ENCODE measurements at regions not wholly inside any gene's neighbourhood (a gene's known extent, or its start where the extent isn't known, plus 50 kb on each side); places are given as distances from the start of the nearest gene placed in this dataset.

- Histone ChIP-seq H3K36me3 (ENCODE audit: insufficient read depth, low read length) (no peaks in the 10 kb centered on the region), H3K4me3 (ENCODE audit: low read depth in 1 of 2, low read length in 2 of 2) (no peak overlapping the region), H3K27me3 (ENCODE audit: control insufficient read depth in 1 of 2, insufficient read depth in 2 of 2, low read length in 2 of 2) (no peaks in the 10 kb centered on the region), H3K27ac (ENCODE audit: low read depth, low read length) (no peak overlapping the region), H3K9ac (ENCODE audit: low read length) (no peak overlapping the region), H3K4me1 (ENCODE audit: insufficient read depth, low read length) (no peaks in the 10 kb centered on the region), H3K9me3 (ENCODE audit: low read length) (no peaks in the 10 kb centered on the region)
These were observed 267.3 kb upstream of the GATB start for GRCh38 chr4:152028131-152028530.

GRCh38 chr4:152024881-152025280 is 264.1 kb upstream of the GATB start:
- H3K27me3 ChIP-seq (ENCODE audit: control insufficient read depth in 1 of 2, insufficient read depth in 2 of 2, low read length in 2 of 2), result no peaks in the 10 kb centered on the region
- H3K4me1 ChIP-seq (ENCODE audit: insufficient read depth, low read length), result no peaks in the 10 kb centered on the region
- H3K9me3 ChIP-seq (ENCODE audit: low read length), result no peaks in the 10 kb centered on the region
- no peak overlapping the region for H3K27ac ChIP-seq (ENCODE audit: low read depth, low read length)
- H3K4me3 ChIP-seq (ENCODE audit: low read depth in 1 of 2, low read length in 2 of 2), result no peak overlapping the region
- H3K36me3 ChIP-seq (ENCODE audit: insufficient read depth, low read length), result no peaks in the 10 kb centered on the region
- H3K9ac ChIP-seq (ENCODE audit: low read length), result no peak overlapping the region

- no peak overlapping the region for H3K9ac ChIP-seq (ENCODE audit: low read length)
- H3K4me1 ChIP-seq (ENCODE audit: insufficient read depth, low read length), result no peaks in the 10 kb centered on the region
- no peaks in the 10 kb centered on the region for H3K36me3 ChIP-seq (ENCODE audit: insufficient read depth, low read length)
- no peak overlapping the region for H3K4me3 ChIP-seq (ENCODE audit: low read depth in 1 of 2, low read length in 2 of 2)
- no peaks in the 10 kb centered on the region for H3K27me3 ChIP-seq (ENCODE audit: control insufficient read depth in 1 of 2, insufficient read depth in 2 of 2, low read length in 2 of 2)
- no peak overlapping the region for H3K27ac ChIP-seq (ENCODE audit: low read depth, low read length)
- no peaks in the 10 kb centered on the region for H3K9me3 ChIP-seq (ENCODE audit: low read length)
These were observed 262.9 kb upstream of the GATB start for GRCh38 chr4:152023674-152024073.

GRCh38 chr4:152022543-152022942 is 261.7 kb upstream of the GATB start:
- Histone ChIP-seq H3K4me1 (ENCODE audit: insufficient read depth, low read length) (no peaks in the 10 kb centered on the region), H3K36me3 (ENCODE audit: insufficient read depth, low read length) (no peaks in the 10 kb centered on the region), H3K27ac (ENCODE audit: low read depth, low read length) (no peak overlapping the region), H3K9ac (ENCODE audit: low read length) (no peak overlapping the region), H3K4me3 (ENCODE audit: low read depth in 1 of 2, low read length in 2 of 2) (peak overlapping the region in 1 of 2 donors; percentile 2), H3K9me3 (ENCODE audit: low read length) (no peaks in the 10 kb centered on the region), H3K27me3 (ENCODE audit: control insufficient read depth in 1 of 2, insufficient read depth in 2 of 2, low read length in 2 of 2) (no peaks in the 10 kb centered on the region)

GRCh38 chr4:152021788-152022438 is 261.1 kb upstream of the GATB start:
- no peaks in the 10 kb centered on the region for H3K4me1 ChIP-seq (ENCODE audit: insufficient read depth, low read length)
- no peak overlapping the region for H3K27ac ChIP-seq (ENCODE audit: low read depth, low read length)
- H3K4me3 ChIP-seq (ENCODE audit: low read depth in 1 of 2, low read length in 2 of 2), result no peak overlapping the region
- H3K9me3 ChIP-seq (ENCODE audit: low read length), result no peaks in the 10 kb centered on the region
- H3K9ac ChIP-seq (ENCODE audit: low read length), result no peak overlapping the region
- no peaks in the 10 kb centered on the region for H3K27me3 ChIP-seq (ENCODE audit: control insufficient read depth in 1 of 2, insufficient read depth in 2 of 2, low read length in 2 of 2)
- H3K36me3 ChIP-seq (ENCODE audit: insufficient read depth, low read length), result no peaks in the 10 kb centered on the region

- Histone ChIP-seq H3K4me1 (ENCODE audit: insufficient read depth, low read length) (no peaks in the 10 kb centered on the region), H3K9ac (ENCODE audit: low read length) (no peak overlapping the region), H3K27ac (ENCODE audit: low read depth, low read length) (no peak overlapping the region), H3K4me3 (ENCODE audit: low read depth in 1 of 2, low read length in 2 of 2) (no peak overlapping the region), H3K36me3 (ENCODE audit: insufficient read depth, low read length) (no peaks in the 10 kb centered on the region), H3K27me3 (ENCODE audit: control insufficient read depth in 1 of 2, insufficient read depth in 2 of 2, low read length in 2 of 2) (no peaks in the 10 kb centered on the region), H3K9me3 (ENCODE audit: low read length) (no peaks in the 10 kb centered on the region)
These were observed 259.3 kb upstream of the GATB start for GRCh38 chr4:152020073-152020472.

GRCh38 chr4:152016303-152016620 is 255.5 kb upstream of the GATB start:
- H3K9me3 ChIP-seq (ENCODE audit: low read length), result no peaks in the 10 kb centered on the region
- H3K27ac ChIP-seq (ENCODE audit: low read depth, low read length), result no peak overlapping the region
- no peaks in the 10 kb centered on the region for H3K27me3 ChIP-seq (ENCODE audit: control insufficient read depth in 1 of 2, insufficient read depth in 2 of 2, low read length in 2 of 2)
- no peaks in the 10 kb centered on the region for H3K4me1 ChIP-seq (ENCODE audit: insufficient read depth, low read length)
- no peak overlapping the region for H3K9ac ChIP-seq (ENCODE audit: low read length)
- no peaks in the 10 kb centered on the region for H3K36me3 ChIP-seq (ENCODE audit: insufficient read depth, low read length)
- no peak overlapping the region for H3K4me3 ChIP-seq (ENCODE audit: low read depth in 1 of 2, low read length in 2 of 2)

- Histone ChIP-seq H3K27ac (ENCODE audit: low read depth, low read length) (no peak overlapping the region), H3K9me3 (ENCODE audit: low read length) (no peaks in the 10 kb centered on the region), H3K4me1 (ENCODE audit: insufficient read depth, low read length) (peaks cover under 1% of the 10 kb centered on the region), H3K9ac (ENCODE audit: low read length) (no peak overlapping the region), H3K4me3 (ENCODE audit: low read depth in 1 of 2, low read length in 2 of 2) (no peak overlapping the region), H3K27me3 (ENCODE audit: control insufficient read depth in 1 of 2, insufficient read depth in 2 of 2, low read length in 2 of 2) (no peaks in the 10 kb centered on the region), H3K36me3 (ENCODE audit: insufficient read depth, low read length) (no peaks in the 10 kb centered on the region)
These were observed 254.9 kb upstream of the GATB start for GRCh38 chr4:152015597-152016302.

- H3K4me1 ChIP-seq (ENCODE audit: insufficient read depth, low read length), result peaks cover 14% of the 10 kb centered on the region
- no peaks in the 10 kb centered on the region for H3K27me3 ChIP-seq (ENCODE audit: control insufficient read depth in 1 of 2, insufficient read depth in 2 of 2, low read length in 2 of 2)
- H3K27ac ChIP-seq (ENCODE audit: low read depth, low read length), result no peak overlapping the region
- H3K36me3 ChIP-seq (ENCODE audit: insufficient read depth, low read length), result no peaks in the 10 kb centered on the region
- H3K9ac ChIP-seq (ENCODE audit: low read length), result no peak overlapping the region
- H3K4me3 ChIP-seq (ENCODE audit: low read depth in 1 of 2, low read length in 2 of 2), result no peak overlapping the region
- no peaks in the 10 kb centered on the region for H3K9me3 ChIP-seq (ENCODE audit: low read length)
These were observed 253.5 kb upstream of the GATB start for GRCh38 chr4:152014280-152014679.

GRCh38 chr4:152011469-152011868 is 250.7 kb upstream of the GATB start:
- H3K27ac ChIP-seq (ENCODE audit: low read depth, low read length), result no peak overlapping the region
- H3K9me3 ChIP-seq (ENCODE audit: low read length), result no peaks in the 10 kb centered on the region
- H3K4me1 ChIP-seq (ENCODE audit: insufficient read depth, low read length), result peaks cover 15% of the 10 kb centered on the region
- H3K4me3 ChIP-seq (ENCODE audit: low read depth in 1 of 2, low read length in 2 of 2), result no peak overlapping the region
- no peaks in the 10 kb centered on the region for H3K27me3 ChIP-seq (ENCODE audit: control insufficient read depth in 1 of 2, insufficient read depth in 2 of 2, low read length in 2 of 2)
- H3K36me3 ChIP-seq (ENCODE audit: insufficient read depth, low read length), result no peaks in the 10 kb centered on the region
- H3K9ac ChIP-seq (ENCODE audit: low read length), result no peak overlapping the region

- H3K9ac ChIP-seq (ENCODE audit: low read length), result no peak overlapping the region
- H3K36me3 ChIP-seq (ENCODE audit: insufficient read depth, low read length), result no peaks in the 10 kb centered on the region
- no peaks in the 10 kb centered on the region for H3K9me3 ChIP-seq (ENCODE audit: low read length)
- no peaks in the 10 kb centered on the region for H3K27me3 ChIP-seq (ENCODE audit: control insufficient read depth in 1 of 2, insufficient read depth in 2 of 2, low read length in 2 of 2)
- no peak overlapping the region for H3K27ac ChIP-seq (ENCODE audit: low read depth, low read length)
- peaks cover 15% of the 10 kb centered on the region for H3K4me1 ChIP-seq (ENCODE audit: insufficient read depth, low read length)
- no peak overlapping the region for H3K4me3 ChIP-seq (ENCODE audit: low read depth in 1 of 2, low read length in 2 of 2)
These were observed 249.9 kb upstream of the GATB start for GRCh38 chr4:152010710-152011079.
